ENCODE measurements at regions not wholly inside any gene's neighbourhood (a gene's known extent, or its start where the extent isn't known, plus 50 kb on each side); places are given as distances from the start of the nearest gene placed in this dataset.

- Histone ChIP-seq H3K9me2 (ENCODE audit: insufficient read depth, low read length) (no peaks in the 10 kb centered on the region), H3K9me3 (ENCODE audit: low read length) (no peaks in the 10 kb centered on the region), H3K36me3 (ENCODE audit: insufficient read depth, low read length) (no peaks in the 10 kb centered on the region), H2AFZ (ENCODE audit: low read depth, low read length) (no peak overlapping the region), H3K27me3 (ENCODE audit: insufficient read depth, low read depth, low read length) (no peaks in the 10 kb centered on the region), H3K79me2 (replicated peaks; ENCODE audit: insufficient read depth, low read length) (no peaks in the 10 kb centered on the region), H3K4me3 (ENCODE audit: low read length) (no peak overlapping the region), H3K4me2 (ENCODE audit: low read length) (no peak overlapping the region), H4K20me1 (ENCODE audit: insufficient read depth) (no peaks in the 10 kb centered on the region), H3K9ac (ENCODE audit: low read length) (no peak overlapping the region), H3K27ac (ENCODE audit: low read length) (no peak overlapping the region), H3F3A (ENCODE audit: insufficient read depth, low read length, poor library complexity, severe bottlenecking) (no peaks in the 10 kb centered on the region)
- TF ChIP-seq EZH2 (IDR thresholded peaks at IDR 0.05; ENCODE audit: borderline replicate concordance, insufficient read depth, low read length, poor library complexity, severe bottlenecking), result no peak
- TF ChIP-seq, protein P1, sequence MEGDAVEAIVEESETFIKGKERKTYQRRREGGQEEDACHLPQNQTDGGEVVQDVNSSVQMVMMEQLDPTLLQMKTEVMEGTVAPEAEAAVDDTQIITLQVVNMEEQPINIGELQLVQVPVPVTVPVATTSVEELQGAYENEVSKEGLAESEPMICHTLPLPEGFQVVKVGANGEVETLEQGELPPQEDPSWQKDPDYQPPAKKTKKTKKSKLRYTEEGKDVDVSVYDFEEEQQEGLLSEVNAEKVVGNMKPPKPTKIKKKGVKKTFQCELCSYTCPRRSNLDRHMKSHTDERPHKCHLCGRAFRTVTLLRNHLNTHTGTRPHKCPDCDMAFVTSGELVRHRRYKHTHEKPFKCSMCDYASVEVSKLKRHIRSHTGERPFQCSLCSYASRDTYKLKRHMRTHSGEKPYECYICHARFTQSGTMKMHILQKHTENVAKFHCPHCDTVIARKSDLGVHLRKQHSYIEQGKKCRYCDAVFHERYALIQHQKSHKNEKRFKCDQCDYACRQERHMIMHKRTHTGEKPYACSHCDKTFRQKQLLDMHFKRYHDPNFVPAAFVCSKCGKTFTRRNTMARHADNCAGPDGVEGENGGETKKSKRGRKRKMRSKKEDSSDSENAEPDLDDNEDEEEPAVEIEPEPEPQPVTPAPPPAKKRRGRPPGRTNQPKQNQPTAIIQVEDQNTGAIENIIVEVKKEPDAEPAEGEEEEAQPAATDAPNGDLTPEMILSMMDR (IDR thresholded peaks at IDR 0.05; ENCODE audit: poor library complexity, severe bottlenecking), result no peak
- TF ChIP-seq SMC3 (conservative IDR thresholded peaks at IDR 0.05; ENCODE audit: poor library complexity), result no peak
- no peak for TF ChIP-seq MXI1 (conservative IDR thresholded peaks at IDR 0.05; ENCODE audit: poor library complexity, severe bottlenecking)
- no peak for TF ChIP-seq TAF1 (IDR thresholded peaks at IDR 0.05; ENCODE audit: low read depth)
- no peak for TF ChIP-seq RAD21 (conservative IDR thresholded peaks at IDR 0.05)
- no peak for TF ChIP-seq EP300 (conservative IDR thresholded peaks at IDR 0.05; ENCODE audit: poor library complexity, severe bottlenecking)
- no peak for TF ChIP-seq POLR2AphosphoS5 (IDR thresholded peaks at IDR 0.05)
- no peak for TF ChIP-seq REST (IDR thresholded peaks at IDR 0.05; ENCODE audit: borderline replicate concordance)
Measured at GRCh38 chr15:77825252-77825542, 192.5 kb upstream of the LINGO1 start.

GRCh38 chr15:77824361-77825251 lies 191.9 kb upstream of the LINGO1 start:
- H3F3A ChIP-seq (ENCODE audit: insufficient read depth, low read length, poor library complexity, severe bottlenecking), result no peaks in the 10 kb centered on the region
- H3K9me2 ChIP-seq (ENCODE audit: insufficient read depth, low read length), result no peaks in the 10 kb centered on the region
- H3K79me2 ChIP-seq (replicated peaks; ENCODE audit: insufficient read depth, low read length), result no peaks in the 10 kb centered on the region
- TF ChIP-seq, protein P1 (IDR thresholded peaks at IDR 0.05; ENCODE audit: poor library complexity, severe bottlenecking), result no peak
- no peak for TF ChIP-seq MXI1 (conservative IDR thresholded peaks at IDR 0.05; ENCODE audit: poor library complexity, severe bottlenecking)
- no peak overlapping the region for H3K4me2 ChIP-seq (ENCODE audit: low read length)
- H3K9me3 ChIP-seq (ENCODE audit: low read length), result no peaks in the 10 kb centered on the region
- H3K4me3 ChIP-seq (ENCODE audit: low read length), result no peak overlapping the region
- no peak overlapping the region for H3K9ac ChIP-seq (ENCODE audit: low read length)
- H3K27ac ChIP-seq (ENCODE audit: low read length), result no peak overlapping the region
- no peaks in the 10 kb centered on the region for H3K27me3 ChIP-seq (ENCODE audit: insufficient read depth, low read depth, low read length)
- H3K36me3 ChIP-seq (ENCODE audit: insufficient read depth, low read length), result no peaks in the 10 kb centered on the region
- no peak overlapping the region for H2AFZ ChIP-seq (ENCODE audit: low read depth, low read length)
- no peaks in the 10 kb centered on the region for H4K20me1 ChIP-seq (ENCODE audit: insufficient read depth)

All from neural cell (in vitro differentiated cells).